Activated CD8-positive, alpha-beta memory T cell treated with anti-CD3 and anti-CD28 coated beads for 24 hours (primary cell): ENCODE measurements at regions not wholly inside any gene's neighbourhood (a gene's known extent, or its start where the extent isn't known, plus 50 kb on each side); places are given as distances from the start of the nearest gene placed in this dataset.
A peak's percentile ranks its signal among the peaks of the same experiment; 100 is the strongest.

Experiments used
- DNase-seq: peaks from one replicate; pipeline ENCODE4 v3.0.0-alpha.2; 2020

DNA sequence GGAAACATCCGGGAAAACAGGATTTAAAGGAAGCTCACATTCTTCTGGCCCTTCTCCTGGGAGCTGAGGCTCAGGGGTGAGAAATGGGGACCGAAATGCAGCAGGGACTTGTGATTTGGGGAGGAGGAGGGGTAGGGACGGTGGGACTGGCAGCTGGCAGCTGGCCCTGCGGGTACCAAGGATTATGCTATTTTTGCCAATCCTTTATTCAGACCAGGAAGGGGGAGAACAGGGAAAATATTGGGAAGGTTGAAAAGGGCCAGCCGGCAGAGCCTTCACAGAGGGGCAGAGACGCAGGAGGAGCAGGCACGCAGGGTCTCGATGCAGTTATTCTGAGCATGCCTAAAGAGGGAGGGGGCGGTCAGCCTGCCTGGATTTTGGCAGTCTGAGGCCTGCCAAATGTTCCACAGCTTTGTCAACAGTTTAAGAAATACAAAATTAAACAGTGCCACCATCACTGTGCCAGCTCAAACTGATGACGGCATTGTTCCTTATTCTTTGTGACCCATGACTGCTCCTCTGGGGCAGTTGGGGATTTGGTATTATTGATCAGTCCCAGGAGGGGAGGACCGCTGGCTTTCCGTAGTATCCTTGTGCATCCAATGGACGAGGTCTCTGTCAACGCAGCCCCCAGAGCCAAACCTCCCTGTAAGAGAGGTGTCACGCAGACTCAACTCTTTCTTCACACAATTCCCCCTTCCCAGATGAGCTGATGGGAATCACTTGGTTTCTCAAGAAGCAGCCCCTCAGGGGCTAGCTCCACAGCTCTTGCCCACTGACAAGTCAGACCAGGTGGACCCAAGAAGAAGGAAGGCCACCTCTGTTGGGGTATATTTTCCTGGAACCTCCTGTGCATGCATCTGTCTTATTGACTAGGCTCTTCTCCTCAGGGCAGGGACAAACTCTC is 553.3 kb downstream of the BNC2 start:
- DNase-seq = no peak

DNA sequence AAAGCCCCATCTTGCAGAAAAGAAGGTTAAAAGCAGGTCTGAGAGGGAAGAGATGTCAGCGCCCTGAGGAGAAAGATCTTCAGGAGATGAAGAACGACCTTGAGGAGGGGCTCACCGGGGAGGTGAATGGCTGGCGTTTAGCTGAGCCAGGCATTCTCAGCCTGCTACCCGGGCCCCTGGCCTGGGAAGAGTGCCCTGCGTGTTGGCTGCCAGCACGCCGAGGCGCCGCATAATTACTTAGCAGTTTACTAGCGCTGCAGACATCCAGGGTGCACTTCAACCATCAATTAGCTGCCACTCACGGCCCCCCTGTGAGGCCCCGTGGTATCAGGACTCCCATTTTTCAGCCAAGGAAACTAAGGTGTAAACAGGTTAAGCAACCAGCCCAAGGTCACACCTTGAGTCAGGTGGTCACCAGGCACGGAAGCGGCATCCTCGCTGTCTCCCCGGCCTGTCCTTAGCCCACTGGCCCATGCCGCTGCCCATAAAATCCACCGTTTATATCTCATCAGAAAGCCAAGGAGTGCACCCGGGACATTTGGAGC is 551.9 kb downstream of the BNC2 start:
- DNase-seq = no peak

DNA sequence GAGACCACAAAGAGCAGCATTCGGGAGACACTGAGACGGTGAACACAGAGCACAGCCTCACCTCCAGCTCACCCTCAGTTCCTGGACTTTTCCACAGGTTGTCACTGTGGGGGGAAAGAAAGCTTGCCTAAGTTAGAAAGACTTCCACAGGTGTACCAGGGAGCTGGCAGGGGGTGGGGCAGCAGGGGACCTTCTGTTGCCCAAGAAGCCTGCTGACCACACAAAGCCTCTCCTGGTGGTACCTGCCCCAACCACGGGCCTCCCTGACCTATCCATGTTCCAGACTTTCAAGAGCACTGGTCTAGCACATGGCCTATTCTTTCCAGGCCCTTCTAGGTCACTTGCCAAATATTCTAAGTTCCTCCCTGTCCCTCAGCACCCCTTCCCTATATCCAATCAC is 550.8 kb downstream of the BNC2 start:
- DNase-seq = no peak

DNA sequence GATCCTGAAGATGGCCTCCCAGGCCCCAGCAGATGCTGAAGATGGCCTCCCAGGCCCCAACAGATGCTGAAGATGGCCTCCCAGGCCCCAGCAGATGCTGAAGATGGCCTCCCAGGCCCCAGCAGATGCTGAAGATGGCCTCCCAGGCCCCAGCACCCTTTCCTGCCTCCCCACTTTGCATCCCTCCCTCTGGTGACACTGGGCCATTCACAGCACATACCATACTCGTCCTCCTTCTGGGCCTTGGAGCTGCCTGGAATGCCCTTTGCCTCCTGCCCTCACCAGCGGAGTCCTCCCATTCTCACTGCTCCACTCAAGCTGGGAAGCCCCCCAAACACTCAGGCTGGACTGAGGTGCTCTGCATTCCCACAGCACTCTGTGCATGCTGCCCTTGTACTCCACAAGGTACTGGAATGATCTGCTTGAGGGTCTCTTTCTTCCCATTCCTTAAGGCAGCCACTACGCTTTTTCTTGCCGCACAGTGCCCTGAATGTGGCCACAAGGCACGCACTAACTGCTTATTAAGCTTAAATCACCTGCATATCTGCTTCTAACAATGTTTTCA is 550.0 kb downstream of the BNC2 start:
- no peak for DNase-seq

DNA sequence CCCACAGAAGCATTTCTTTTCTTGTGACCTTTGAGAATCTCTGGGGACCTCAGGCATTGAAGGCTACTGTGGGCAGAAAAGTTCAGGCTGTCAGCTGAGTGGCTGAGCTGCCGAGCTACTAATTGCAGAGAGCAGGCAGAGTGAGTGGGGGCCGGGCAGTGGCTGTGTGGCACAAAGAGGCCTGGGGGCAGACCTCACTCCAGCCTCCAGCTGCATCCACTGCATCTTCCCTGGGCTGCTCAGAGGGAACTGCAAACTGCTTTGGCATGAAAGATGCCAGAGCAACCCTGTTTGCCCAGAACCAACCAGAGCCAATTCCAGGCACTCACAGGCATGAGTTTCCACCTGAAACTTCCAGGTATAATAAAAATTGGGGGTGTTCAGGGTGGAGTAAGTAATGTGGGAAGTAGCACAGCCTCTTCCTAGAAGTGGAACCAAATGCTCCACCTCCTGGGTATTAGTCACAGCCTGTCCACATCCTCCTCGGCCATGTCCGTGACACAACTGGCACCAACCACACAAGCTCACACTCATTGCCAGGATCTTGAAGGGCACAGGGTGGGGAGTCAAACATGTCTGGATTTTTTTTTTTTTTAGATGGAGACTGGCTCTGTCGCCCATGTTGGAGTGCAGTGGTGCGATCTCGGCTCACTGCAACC is 548.9 kb downstream of the BNC2 start:
- DNase-seq = peak; percentile 15

DNA sequence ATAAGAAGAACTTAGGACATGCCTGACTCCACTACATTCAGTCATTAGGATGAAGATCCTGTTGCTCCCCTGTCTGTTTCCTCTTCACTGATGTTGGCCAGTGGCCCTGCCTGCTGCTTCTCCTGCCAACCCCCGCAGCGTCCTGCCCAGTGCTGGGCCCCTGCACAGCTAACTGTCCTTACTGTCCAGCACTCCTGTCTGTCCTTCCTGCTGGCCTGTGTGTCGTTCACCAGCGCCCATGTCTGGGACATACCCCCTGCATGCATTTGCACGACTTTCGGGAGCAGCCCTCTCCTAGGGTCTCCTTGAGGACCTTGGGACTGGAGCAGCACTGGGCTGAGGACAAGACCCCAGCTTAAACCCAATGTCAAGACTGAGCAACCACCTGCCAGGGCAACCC is 547.6 kb downstream of the BNC2 start:
- no peak for DNase-seq

DNA sequence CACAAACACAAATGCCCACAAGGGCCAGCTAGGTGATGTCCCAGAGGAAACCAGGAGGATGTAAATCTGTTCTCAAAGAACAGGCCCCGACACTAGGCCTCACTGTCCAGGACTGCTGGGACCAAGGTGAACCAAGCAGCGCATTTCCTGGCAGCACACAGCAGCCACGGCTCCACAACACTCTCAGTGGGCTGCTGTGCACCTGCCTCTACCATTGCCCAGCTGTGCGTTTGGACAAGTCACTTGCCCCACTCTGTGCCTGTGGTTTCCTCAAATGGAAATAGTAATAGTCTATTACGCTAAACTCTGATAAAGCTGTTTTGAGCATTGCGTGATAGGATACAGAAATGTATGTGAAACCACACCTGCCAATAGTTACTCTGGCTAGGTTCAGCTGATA is 544.5 kb downstream of the BNC2 start:
- DNase-seq = no peak

DNA sequence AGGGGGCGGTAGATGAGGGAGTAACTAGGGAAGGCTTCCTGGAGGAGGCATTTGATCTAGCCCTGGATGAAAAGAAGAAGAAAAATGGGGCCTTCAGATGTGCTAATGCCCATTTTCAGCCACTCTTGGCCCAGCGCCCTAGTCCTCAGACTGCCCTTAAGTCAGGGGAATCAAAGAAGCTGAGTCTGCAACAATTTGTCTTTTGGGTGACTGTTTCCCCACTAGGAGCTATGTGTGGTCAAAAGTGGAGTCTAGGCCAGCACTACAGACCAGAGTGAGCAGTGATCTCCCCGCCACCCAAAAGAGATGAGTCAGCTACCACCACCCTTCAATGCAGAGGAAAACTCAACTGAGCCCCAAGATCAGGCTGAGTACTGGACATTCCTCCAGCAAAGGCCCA is 542.1 kb downstream of the BNC2 start:
- no peak for DNase-seq

DNA sequence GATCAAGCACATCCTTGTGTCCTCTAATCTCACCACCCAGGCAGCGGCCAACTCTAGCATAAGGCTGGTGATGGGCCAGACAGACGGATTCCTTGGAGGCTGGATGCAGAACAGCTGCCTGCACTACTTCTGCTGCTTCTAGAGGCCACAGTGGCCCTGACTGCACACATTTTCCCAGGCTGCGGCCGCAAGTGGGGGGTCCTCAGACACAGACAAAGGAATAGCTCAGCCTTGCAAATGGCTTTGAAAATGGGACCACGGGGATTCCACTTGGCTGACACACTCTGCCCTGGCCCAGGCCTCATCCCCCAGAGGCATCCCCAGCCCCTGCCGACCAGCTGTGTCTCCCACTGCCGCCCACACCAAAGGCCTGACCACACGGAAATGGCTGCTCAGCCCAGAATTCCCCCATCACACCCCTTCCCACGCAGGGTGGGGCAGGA is 540.8 kb downstream of the BNC2 start:
- DNase-seq = no peak

DNA sequence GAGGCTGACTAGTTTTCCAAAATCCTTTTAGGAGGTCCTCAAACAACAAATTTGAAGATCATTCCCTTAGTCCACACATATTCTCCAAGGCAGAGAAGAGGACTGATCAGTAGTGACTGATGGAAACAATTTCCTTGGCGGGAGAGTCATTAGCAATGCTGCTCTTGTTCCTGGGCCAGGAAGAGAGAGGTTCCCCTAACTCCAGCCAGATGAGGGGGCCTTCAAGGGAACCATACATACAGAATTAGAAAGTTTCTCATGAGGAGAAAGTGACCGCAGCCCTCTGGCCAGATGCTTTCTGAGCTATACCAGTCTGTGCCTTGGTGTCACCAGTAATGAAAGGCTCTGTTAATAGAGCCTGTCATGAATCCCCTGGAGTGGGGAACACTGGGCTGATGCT is 539.4 kb downstream of the BNC2 start:
- no peak for DNase-seq

DNA sequence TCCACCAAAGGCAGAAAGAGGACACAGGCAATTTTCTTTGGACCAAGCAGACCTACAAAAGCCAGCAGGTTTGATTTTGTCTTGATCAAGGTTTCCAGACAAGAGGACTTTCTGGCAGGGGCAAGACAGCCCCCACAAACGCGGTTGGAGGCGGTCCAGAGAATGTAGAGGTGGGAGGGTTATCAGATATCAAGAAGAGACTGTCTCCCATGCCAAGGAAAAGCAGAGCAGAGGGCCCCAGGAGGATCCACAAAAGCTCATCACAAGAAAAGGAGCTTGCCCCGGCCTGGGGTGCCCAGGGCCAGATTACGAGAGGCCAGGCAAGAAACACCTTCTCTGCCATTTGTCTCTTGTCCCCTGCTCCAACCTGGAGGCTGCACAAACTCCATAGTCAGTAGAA is 538.9 kb downstream of the BNC2 start:
- no peak for DNase-seq

DNA sequence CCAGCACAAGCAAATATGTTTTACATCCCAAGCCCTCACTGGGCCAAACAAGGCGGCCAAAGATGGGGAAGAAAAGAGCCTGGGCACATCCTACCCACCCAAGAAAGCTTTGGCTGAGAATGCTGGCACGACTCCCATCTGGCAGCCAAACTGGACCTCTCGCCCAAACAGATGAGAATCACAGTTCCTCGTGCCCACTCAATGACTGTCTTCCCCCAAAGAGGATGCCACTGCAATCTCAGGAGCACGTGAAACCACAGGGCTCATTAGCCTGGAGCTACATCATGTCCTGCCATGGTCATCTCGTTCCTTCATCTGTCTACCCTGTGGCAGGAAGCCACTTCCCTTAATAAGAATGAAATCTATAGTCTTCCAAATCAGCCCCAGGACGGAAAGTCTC is 536.8 kb downstream of the BNC2 start:
- DNase-seq = no peak

DNA sequence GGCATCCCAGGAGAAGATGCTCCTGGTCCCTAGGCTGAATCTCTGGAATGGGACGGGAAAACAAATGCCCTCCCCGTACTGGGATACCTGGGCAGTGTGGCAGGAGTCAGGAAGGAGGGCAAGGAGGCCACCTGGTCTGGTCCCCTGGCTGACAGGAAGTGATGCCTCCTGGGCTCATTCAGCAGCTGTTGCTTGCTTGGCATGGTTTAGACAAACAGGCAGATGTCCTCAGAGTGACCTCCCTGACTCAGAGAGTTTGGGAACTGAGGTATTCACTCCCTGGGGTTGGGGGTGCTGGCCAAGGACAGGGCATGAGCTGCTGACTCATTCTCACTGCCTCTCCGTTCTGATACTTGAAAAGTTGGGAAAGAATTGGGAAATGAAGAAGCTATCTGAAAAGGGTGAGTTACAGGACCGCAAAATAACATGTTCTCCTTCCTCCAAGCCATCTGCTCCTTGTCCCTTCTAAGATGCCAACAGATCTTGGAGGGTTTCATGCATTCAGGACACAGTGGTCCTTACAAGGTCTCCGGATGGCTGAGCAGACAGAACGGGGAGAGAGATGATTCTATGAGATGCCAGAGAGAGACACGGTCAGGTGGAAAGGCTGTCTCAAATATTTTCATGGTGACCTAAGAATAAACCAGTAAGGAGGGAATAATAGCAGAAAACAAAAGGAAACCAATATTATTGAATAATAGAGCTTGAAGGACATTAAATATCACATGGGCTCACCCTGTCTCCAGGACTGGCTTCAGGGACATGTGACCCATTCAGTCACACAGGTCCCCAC is 534.5 kb downstream of the BNC2 start:
- DNase-seq = no peak

DNA sequence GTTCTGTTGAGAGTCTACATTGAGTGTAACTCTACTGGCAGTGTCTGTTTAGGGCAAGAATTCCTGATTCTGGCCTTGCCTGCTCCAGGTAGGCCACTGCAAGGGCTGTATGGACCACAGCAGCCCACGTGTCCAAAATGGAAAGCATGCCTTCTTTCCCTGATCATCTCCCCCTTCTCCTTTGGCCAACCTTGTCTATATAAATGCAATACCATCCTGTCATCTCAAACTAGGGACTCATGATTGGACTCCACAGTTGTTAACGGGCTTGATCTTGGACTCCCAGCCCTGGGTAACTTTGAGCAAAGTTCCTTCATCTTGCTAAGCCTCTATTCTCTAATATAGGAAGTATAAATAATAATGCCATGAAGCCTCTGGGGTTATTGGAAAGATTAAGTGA is 533.6 kb downstream of the BNC2 start:
- no peak for DNase-seq

DNA sequence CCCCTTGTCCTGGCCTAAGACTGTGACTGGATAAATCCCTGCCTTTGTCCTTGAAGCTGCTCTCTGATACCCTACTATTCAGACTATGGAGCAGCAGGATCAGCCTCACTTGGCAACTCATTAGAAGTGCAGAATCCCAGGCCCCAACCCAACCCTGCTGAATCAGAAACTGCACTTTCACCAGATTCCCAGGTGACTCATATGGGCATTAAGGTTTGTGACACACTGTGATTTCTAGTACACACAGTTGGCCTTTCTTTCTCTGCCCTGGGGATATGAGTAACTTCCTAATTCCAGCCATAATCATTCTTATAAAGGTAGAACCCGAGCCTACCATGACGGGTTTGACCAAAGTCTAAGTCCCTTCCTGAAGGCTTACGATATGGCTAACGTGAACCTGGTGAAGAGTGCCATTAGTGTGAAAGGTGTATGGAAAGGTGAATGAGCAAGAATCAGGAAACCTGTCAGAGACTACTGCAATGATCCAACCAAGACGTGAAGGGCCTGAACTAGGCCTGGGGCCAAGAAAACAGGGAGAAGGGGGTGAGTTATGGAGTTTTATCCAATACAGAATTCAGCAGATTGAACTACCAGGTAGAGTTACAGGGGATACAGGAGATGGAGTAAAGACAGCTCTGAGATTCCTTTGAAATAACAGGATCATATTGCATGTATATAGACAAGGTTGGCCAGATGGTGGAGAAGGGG is 533.0 kb downstream of the BNC2 start:
- no peak for DNase-seq

DNA sequence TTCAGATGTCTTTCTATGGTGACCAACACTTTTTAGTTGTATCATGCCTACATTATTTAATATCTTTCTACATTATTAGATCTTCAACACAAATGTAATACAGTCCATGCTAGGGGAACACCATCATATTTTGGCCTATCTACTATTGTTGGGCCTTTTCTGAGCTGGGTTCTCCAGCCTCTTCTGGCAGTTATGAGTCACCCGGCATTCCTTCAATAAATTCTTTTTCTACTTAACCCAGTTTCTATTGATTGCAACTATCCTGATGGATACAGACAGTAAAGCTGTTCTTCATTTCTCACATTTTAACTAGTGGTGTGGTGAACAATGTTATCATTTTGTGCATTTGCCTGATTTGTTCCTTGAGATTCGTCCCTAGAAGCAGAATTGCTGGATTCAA is 529.3 kb downstream of the BNC2 start:
- no peak for DNase-seq

DNA sequence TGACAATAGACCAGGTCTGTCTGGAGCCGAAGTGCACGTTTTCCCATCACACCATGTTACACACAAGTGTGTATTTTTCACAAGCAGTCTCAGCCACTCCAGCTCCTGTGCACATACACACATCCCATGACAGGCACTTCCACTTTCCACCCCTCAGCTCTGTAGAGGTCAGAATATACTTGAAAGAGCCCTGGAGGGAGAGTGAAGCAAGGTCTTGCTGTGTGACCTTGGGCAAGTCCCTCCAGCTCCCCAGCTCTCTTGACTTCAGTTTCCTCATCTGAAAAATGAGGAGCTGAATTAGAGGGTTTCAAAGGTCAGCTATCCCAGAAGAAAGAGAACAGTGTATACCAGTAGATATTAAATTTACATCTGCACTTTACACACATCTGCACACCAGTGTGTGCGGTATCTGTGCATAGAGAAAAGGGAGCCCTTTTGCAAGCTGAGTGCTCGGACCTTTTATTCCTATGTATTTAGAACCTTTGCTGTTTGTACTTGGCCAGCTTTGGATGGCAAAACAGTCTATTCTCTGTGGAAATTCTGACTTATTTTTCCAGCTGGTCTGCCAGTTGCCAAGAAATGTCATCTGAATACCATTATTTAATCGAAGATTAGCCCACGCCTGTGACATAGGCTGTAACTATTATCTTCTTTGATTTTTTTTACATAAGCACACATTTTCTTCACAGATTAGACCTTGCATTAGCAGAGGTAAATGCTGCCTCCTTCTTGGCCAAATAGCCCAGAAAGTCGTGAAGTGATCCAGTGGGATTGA is 528.0 kb downstream of the BNC2 start:
- DNase-seq = no peak

DNA sequence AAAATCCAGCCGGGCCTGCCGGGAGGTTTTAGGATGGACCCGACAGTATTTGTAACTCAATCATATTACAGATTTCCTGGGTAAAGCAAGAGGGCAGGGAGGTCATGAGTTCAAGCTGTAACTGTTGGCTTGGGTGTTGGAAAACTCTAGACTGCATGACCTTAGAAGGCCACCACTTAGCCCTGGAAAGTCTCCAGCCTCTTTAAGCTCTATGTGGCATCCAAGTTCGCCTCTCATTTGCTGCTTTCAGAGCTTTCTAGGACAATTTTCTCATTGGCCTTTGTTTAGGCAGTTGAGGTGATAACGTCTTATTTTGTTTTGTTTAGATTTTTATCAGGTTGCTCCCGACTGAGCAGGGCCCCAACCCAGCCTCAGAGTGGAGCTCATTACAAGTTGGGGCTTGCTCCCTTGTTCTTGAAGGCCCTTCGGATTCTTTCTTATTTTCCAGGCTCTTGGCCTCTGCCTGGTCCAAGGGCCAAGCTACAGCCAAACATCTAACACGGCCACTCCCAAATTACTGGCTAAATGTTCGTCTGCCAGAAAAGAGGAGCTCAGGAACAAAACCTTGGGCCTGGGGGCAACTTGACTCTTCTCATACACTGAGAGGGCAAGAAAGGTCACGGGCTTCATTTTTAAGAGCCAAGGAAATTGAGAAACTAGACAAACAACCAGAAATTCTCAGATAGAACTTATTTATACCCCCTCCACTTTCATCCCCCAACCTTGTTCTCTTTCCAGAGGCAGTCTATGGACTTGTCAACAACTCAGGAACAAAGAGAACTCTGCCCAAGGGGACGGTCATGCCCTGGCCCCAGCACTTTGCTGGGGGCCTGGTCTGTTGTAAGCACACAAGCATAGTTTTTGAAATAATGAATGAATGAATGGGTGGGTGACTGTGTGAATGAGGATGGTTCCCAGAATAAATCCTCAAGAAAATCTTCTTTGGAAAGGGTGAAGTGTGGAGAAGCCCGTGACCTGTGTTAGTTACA is 526.9 kb downstream of the BNC2 start:
- no peak for DNase-seq

DNA sequence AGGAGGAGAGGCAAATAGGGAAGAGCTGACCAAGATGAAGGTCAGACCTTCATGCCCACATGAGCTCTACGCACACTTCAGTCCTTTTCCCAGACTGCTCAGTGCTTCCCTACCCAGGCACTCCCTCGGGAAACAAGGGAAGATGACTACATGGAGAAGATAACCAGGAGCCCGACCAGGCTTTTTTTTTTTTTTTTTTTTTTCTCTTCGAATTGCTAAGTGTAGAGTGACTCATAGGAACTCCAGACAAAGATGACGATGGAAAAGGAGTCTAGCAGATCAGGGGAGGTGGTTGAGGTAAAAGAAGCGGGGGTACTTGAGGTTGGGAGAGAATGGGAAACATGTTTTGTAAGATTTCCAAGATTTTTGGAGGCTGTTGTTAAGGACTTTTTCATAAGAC is 526.1 kb downstream of the BNC2 start:
- DNase-seq = no peak

DNA sequence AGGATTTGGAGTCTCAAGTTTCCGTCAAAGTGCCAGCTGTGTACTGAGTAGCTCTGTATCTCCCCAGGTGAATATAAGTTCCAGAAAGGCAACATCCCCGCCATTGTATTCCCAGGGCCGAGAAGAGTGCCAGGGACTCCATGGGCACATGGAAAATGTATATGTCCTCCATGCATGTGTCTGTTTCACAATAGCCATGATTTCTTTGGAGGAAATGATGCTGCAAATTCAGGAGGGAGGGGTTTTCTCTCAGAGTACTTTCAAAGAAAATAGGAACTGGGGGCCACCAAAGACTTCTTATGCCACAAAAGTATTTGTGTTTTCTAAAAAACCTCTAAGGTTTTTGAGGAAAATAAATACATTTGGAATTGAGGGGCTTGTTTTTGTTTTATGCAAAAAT is 524.6 kb downstream of the BNC2 start:
- no peak for DNase-seq
